Left hindlimb (tissue), 1 donor: ENCODE measurements at regions not wholly inside any gene's neighbourhood (a gene's known extent, or its start where the extent isn't known, plus 50 kb on each side); places are given as distances from the start of the nearest gene placed in this dataset.
"Not testable (repeated sequence)": the region's sequence is repeated elsewhere in the genome, so short reads cannot be mapped to it uniquely, and the experiment has no call there.

Experiments
- DNase-seq: peaks from one replicate; pipeline ENCODE4 v3.0.0-alpha.2; 2018

GRCh38 chr21:35449846-35450245 lies 400.7 kb upstream of the RUNX1 start:
- DNase-seq, result no peak

- DNase-seq, result no peak
These were observed 399.9 kb upstream of the RUNX1 start for GRCh38 chr21:35448876-35449599.

GRCh38 chr21:35444391-35444790 lies 395.3 kb upstream of the RUNX1 start:
- DNase-seq, result no peak

GRCh38 chr21:35441868-35442582 lies 392.9 kb upstream of the RUNX1 start:
- no peak for DNase-seq

GRCh38 chr21:35438643-35439404 lies 389.7 kb upstream of the RUNX1 start:
- DNase-seq, result no peak

GRCh38 chr21:35437941-35438340 lies 388.8 kb upstream of the RUNX1 start:
- no peak for DNase-seq

- no peak for DNase-seq
These were observed 387.8 kb upstream of the RUNX1 start for GRCh38 chr21:35436899-35437298.

GRCh38 chr21:35432601-35433000 lies 383.5 kb upstream of the RUNX1 start:
- not testable (repeated sequence) for DNase-seq

- no peak for DNase-seq
These were observed 381.2 kb upstream of the RUNX1 start for GRCh38 chr21:35430260-35430659.

GRCh38 chr21:35428937-35429336 lies 379.8 kb upstream of the RUNX1 start:
- DNase-seq, result no peak

- peak; percentile 65 for DNase-seq
These were observed 379.4 kb upstream of the RUNX1 start for GRCh38 chr21:35428489-35428888.

- DNase-seq, result no peak
These were observed 378.9 kb upstream of the RUNX1 start for GRCh38 chr21:35428001-35428320.

- no peak for DNase-seq
These were observed 378.4 kb upstream of the RUNX1 start for GRCh38 chr21:35427320-35428000.

GRCh38 chr21:35426897-35427296 lies 377.8 kb upstream of the RUNX1 start:
- DNase-seq, result no peak

- DNase-seq, result no peak
These were observed 377.4 kb upstream of the RUNX1 start for GRCh38 chr21:35426469-35426868.

- DNase-seq, result no peak
These were observed 375.0 kb upstream of the RUNX1 start for GRCh38 chr21:35424122-35424521.

GRCh38 chr21:35423709-35424108 lies 374.6 kb upstream of the RUNX1 start:
- no peak for DNase-seq

- no peak for DNase-seq
These were observed 372.9 kb upstream of the RUNX1 start for GRCh38 chr21:35422011-35422410.

- no peak for DNase-seq
These were observed 372.1 kb upstream of the RUNX1 start for GRCh38 chr21:35421221-35421620.

- no peak for DNase-seq
These were observed 371.6 kb upstream of the RUNX1 start for GRCh38 chr21:35420656-35421055.

GRCh38 chr21:35417762-35418161 lies 368.7 kb upstream of the RUNX1 start:
- no peak for DNase-seq

GRCh38 chr21:35416866-35417489 lies 367.9 kb upstream of the RUNX1 start:
- DNase-seq, result no peak
